Esophagus muscularis mucosa (tissue), 2 donors: ENCODE measurements at regions not wholly inside any gene's neighbourhood (a gene's known extent, or its start where the extent isn't known, plus 50 kb on each side); places are given as distances from the start of the nearest gene placed in this dataset.

Experiments
- EP300 ChIP-seq: sonication (generic); formaldehyde crosslinking; IDR thresholded peaks from one replicate; pipeline ENCODE4 v1.6.1; 2017; ENCODE audit warnings: antibody characterized with exemption
- POLR2A ChIP-seq: fragments of 450-650 bp; IDR thresholded peaks from one replicate; pipeline ENCODE4 v1.6.1; 2017; ENCODE audit warnings: antibody characterized with exemption, moderate library complexity, mild to moderate bottlenecking, low read depth

GRCh38 chr3:175914785-175915184, 1055.7 kb downstream of the NAALADL2 start:
- TF ChIP-seq POLR2A, result no peak
- TF ChIP-seq EP300, result no peak
